EH (cell line): ENCODE measurements at regions not wholly inside any gene's neighbourhood (a gene's known extent, or its start where the extent isn't known, plus 50 kb on each side); places are given as distances from the start of the nearest gene placed in this dataset.
A peak's percentile ranks its signal among the peaks of the same experiment; 100 is the strongest.
"Not testable (repeated sequence)": the region's sequence is repeated elsewhere in the genome, so short reads cannot be mapped to it uniquely, and the experiment has no call there.

Experiments
- DNase-seq: peaks from one replicate; pipeline ENCODE4 v3.0.0-alpha.2; 2015; ENCODE audit warnings: low read depth

DNA sequence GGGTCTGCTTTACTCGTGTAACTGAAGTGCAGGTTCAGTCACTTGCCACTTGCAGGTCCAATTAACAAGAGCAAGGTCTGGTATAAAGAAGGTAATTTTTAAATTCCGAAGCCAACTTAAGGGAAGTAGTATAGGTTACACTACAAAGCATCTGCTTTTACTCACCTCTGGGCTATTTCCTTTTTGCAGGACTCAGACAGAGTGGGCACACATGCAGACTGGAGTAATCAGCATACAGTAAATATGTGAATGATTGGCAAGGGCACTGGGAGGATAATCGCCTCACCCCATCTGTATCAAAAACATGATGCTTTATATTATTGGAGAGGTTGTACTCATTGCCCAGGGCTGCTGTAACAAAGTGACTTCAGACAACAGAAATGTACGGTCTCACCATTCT lies 160.1 kb upstream of the CDH5 start:
- DNase-seq, result no peak

DNA sequence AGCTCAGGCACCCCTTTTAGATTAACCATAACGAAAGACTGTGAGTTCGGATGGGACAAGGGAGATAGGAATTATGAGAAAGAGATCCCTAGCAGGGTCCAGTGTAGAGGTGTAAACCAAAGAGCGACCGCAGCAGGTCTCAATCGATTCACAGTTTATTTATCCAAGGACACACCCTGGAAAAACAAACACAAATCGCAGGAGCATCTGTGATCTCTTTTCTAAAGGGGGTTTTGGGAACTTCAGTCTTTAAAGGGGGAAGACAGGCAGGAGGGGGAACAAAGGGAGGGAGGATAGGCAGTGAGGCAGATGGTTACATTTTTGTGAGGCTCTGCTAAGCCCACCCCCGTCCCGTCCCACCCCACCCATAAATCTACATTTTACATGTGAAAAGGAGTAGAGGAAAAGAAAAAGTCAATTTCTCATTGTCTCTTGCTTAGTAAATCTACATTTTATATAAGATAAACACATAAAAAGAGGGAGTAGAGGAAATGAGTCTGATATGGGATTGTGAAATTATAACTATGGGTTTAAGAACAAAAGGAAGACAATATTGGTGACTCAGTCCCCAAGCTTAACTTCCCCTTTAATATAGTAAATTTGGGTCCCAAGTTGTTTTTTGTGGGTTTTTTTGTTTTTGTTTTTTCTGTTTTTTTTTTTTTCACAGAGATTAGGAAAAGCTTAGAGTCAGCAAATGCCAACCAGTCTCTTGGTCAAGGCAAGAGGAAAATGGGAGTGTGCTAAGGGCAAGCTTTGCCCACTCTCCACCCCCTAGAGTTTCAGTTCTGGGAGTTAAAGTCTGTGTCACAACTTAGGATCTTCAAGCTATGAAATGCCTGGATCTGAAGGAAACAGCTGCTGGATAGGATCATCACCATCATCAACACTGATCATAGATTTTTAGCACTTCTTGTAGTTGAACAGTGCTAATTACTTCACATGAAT lies 160.9 kb upstream of the CDH5 start:
- DNase-seq, result peak; percentile 7

- DNase-seq, result peak; percentile 35
Measured at GRCh38 chr16:66204756-66205155, 161.7 kb upstream of the CDH5 start.

DNA sequence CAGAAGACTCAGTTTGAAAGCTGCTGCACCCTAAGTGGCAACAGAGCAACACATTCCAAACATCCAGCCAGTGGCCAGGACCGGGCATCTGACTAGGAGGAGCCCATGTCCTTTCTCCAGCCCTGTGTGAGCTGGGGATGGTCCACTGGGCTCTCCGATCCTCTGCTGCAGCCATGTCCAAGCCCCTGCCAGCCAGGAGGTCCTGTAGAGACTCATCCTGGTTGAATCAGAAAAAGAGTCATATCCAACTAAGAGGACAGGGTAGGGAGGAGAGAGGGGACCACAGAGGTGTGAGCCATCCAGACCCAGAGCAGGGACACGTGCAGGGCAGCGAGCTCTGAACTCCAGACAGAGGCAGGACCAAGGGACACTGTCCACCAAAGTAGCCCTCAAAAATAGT lies 163.0 kb upstream of the CDH5 start:
- no peak for DNase-seq

GRCh38 chr16:66199189-66199588 lies 167.3 kb upstream of the CDH5 start:
- DNase-seq, result no peak

- DNase-seq, result no peak
Measured at GRCh38 chr16:66198641-66199040, 167.8 kb upstream of the CDH5 start.

DNA sequence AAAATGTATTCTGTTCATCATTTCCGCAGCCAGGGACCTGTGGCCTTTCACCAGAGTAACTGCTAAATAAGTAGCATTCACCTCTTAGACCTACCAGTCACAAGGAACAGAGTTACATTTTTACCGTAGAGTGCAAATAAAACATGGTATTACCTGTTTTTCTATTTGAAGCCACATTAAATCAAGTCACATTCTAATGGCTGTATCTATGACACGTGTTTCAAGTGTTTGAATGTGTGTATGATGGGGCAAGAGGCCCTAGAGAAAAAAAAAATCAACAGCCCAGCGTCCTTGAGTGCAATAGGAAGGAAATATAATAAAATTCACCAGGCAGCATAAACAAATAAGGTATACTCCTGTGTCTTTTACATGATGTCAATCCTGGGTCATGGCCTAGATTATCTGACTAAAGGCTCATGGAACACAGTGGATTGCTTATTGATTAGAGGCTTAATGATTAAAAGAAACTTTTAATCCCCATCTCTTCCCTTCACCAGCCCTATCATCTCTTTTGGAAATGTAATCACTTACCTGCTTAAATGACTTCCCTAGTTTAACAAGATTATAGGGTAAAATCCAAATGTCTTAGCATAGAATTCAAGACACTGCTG lies 168.7 kb upstream of the CDH5 start:
- no peak for DNase-seq

- no peak for DNase-seq
Measured at GRCh38 chr16:66196770-66197169, 169.7 kb upstream of the CDH5 start.

- DNase-seq, result no peak
Measured at GRCh38 chr16:66194866-66195265, 171.6 kb upstream of the CDH5 start.

GRCh38 chr16:66193543-66194229 lies 172.8 kb upstream of the CDH5 start:
- no peak for DNase-seq

DNA sequence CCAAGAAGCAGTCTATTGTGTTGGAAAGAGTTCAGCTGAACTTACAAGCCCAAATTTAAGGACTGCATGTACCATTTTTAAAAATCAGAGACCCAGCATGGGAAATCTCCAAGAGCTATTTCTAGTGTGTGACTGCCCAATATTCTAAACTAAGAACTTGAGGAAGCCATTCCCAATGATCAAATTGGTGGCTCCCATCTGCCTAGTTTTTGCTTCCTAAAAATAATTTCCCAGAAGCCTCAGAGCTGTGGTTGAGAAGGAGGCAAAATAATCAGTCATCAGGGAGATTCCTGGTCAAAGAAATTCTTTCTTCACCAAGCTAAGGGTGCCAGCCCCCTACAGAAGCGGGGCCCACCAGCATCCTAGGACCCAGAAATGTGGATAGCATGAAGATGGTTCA lies 176.1 kb upstream of the CDH5 start:
- no peak for DNase-seq

- peak; percentile 82 for DNase-seq
Measured at GRCh38 chr16:66189951-66190350, 176.5 kb upstream of the CDH5 start.

DNA sequence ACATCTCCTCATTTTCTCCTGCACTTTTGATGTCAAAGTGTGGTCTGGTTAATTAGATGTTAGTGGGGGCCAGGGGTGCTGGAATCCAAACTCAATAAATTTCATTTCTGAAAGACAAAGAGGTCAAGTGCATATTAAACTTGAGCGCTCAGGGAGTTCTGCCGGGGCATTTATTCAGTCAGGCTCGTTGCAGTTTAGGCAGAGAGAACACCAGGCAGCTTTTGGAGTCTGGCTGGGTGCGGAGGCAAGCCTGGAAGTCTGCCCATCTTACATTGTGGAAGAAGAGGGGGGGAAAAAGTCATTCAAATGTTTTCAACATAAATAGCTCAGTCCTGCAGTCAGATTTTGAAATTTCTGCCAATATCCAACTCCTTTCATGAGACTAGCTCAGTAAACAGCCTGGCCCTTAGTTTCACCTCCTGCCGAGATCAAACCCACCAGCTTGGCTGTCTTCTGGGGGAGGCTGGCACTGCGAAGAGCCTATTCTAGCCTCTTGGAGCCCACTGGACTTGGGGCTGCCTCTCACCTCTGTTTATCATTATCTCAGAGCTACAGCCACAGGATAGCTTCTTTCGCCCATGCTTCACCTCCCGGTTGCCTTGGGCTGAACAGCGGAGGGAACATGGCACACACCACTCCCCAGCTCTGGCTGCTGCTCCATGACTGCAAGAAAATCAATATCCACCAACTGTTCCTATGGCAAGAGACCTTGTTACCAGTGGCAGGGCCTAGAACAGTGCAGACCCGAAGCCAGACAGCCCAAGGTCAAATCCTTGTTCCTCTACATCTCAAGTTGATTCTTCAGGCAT lies 177.4 kb upstream of the CDH5 start:
- DNase-seq, result peak; percentile 12

- DNase-seq, result no peak
Measured at GRCh38 chr16:66186251-66186785, 180.2 kb upstream of the CDH5 start.

DNA sequence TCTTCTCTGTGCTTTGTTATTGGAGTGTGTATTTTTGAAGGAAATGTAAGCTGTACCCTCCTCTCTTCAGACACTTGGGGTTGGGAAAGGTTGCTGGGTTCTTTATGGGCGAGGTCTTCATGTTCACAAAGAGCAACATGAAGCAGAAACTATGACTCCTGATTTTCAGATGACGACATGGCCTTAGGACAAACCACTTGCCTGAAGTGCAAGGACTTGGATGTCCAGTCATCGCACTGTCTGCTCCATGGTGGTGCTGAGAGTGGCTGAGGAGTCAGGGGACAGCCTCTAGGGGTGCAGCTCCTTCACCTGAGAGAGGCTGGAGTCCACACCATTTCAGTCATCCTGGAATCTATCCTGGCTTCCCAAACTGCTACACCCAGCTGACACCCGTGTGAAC lies 183.9 kb upstream of the CDH5 start:
- no peak for DNase-seq

- no peak for DNase-seq
Measured at GRCh38 chr16:66176731-66177130, 189.8 kb upstream of the CDH5 start.

- no peak for DNase-seq
Measured at GRCh38 chr16:66176111-66176510, 190.4 kb upstream of the CDH5 start.

DNA sequence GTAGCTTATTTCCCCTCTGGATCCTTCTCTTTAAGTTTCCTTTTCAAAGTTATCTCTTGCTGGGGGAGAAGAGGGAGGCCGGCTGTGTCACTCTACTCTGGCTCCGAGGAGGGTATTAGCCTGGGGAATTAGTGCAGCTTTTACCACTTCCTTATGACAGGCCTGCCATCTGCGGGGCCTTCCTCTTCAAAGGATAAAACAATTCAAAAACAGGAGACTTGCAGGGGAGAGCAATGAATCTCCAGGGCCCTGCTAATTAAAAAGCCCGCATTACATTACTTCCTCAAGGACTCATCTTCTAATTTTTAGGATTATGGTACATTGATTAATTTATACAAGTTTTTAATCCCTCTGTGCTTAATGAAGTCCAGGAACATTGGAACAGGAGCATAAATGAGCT lies 190.9 kb upstream of the CDH5 start:
- no peak for DNase-seq

GRCh38 chr16:66175058-66175457 lies 191.4 kb upstream of the CDH5 start:
- DNase-seq, result no peak

DNA sequence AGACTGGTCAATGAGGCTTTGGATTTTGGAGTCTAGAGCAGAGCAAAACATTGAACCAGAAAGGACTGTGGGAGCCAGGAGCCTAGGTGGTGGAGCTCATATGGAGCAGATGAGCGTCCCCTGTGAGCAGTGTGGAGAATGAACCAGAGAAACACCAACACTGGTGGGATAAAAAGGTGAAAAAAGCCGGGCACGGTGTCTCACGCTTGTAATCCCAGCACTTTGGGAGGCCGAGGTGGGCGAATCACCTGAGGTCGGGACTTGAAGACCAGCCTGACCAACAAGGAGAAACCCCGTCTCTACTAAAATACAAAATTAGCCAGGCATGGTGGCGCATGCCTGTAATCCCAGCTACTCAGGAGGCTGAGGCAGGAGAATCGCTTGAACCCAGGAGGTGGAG lies 192.7 kb upstream of the CDH5 start:
- DNase-seq, result not testable (repeated sequence)

DNA sequence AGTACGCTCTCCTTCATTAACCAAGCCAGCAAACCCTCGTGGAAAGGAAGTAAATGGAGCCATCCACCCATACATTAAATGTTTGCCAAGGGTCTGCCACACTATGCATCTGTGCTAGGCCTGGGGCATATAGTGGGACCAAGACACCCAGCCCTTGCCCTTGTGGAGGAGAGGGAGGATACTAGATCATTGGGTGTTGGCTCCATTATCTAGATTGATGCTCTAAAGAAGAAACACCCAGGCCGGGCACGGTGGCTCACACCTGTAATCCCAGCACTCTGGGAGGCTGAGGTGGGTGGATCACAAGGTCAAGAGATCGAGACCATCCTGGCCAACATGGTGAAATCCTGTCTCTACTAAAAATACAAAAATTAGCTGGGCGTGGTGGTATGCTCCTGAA lies 193.3 kb upstream of the CDH5 start:
- not testable (repeated sequence) for DNase-seq

DNA sequence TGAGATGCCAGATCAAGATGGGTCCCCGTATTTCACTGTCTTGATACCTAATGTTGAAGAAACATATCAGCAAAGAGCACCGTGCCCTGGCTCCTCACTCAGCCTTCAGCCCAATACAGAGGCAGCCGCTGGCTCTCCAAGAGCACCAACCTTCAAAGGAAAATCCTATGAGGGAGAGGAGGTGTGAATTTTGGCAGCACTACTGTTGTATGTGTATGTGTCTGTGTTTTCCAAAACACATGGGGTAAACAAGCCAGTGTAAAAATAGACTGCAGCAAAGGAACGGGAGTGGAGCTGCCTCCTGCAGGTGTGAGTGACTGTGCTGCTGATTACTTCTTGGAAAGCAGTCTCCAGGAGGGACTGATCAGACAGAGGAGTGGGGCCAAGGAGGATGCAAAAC lies 194.0 kb upstream of the CDH5 start:
- DNase-seq, result no peak
